PC-3 (cell line): ENCODE measurements at regions not wholly inside any gene's neighbourhood (a gene's known extent, or its start where the extent isn't known, plus 50 kb on each side); places are given as distances from the start of the nearest gene placed in this dataset.

ENCODE experiments used
- ATAC-seq: fragments of 200-7000 bp; cut with Tn5 transposase; 2 replicates; pipeline ENCODE4 v1.9.1; 2020; ENCODE audit warnings: mild to moderate bottlenecking, moderate library complexity
- BruUV-seq: library from RNA; stranded (reverse); fragments of 400-500 nt; replicated peaks from 2 replicates; lab custom pipeline; 2021; lab: Mats Ljungman, UMichigan
- CTCF ChIA-PET: fragments of 300-600 bp; sonication (Branson Sonifier 250); formaldehyde crosslinking; loops from one replicate; lab custom pipeline; 2022; ENCODE audit warnings: antibody characterized with exemption; lab: Charles Lee
- POLR2A ChIA-PET: fragments of 300-600 bp; sonication (Branson Sonifier 250); formaldehyde crosslinking; loops from one replicate; lab custom pipeline; 2022; ENCODE audit warnings: antibody characterized with exemption; ENCODE audit not compliant: unreplicated experiment; lab: Charles Lee
- DNase-seq: peaks from one replicate; pipeline ENCODE4 v3.0.0-alpha.2; 2015
- H2AFZ ChIP-seq: fragments of 300-600 bp; sonication (generic); 2 replicates; pipeline ENCODE4 v1.6.0; 2016; ENCODE audit warnings: antibody characterized with exemption, low read length
- H3F3A ChIP-seq: fragments of 300-600 bp; sonication (generic); one replicate; pipeline ENCODE4 v1.6.0; 2017; ENCODE audit warnings: antibody characterized with exemption, low read length, control low read depth, mild to moderate bottlenecking; ENCODE audit not compliant: unreplicated experiment
- H3K27ac ChIP-seq: fragments of 300-600 bp; sonication (generic); 2 replicates; pipeline ENCODE4 v1.5.1; 2016; ENCODE audit warnings: mild to moderate bottlenecking, low read length
- H3K27me3 ChIP-seq: fragments of 300-600 bp; sonication (generic); 2 replicates; pipeline ENCODE4 v1.6.1; 2016; ENCODE audit warnings: low read length, mixed read lengths
- H3K36me3 ChIP-seq: fragments of 300-600 bp; sonication (generic); 2 replicates; pipeline ENCODE4 v1.6.1; 2016; ENCODE audit warnings: low read depth, mixed run types, low read length, mixed read lengths
- H3K4me1 ChIP-seq: fragments of 300-600 bp; sonication (generic); 2 replicates; pipeline ENCODE4 v1.5.1; 2016; ENCODE audit warnings: low read length; ENCODE audit not compliant: insufficient read depth
- H3K4me2 ChIP-seq: fragments of 300-600 bp; sonication (generic); 2 replicates; pipeline ENCODE4 v1.6.0; 2016; ENCODE audit warnings: low read length
- H3K4me3 ChIP-seq: fragments of 300-600 bp; sonication (generic); 2 replicates; pipeline ENCODE4 v1.5.1; 2016; ENCODE audit warnings: mild to moderate bottlenecking, low read length, mixed read lengths
- H3K79me2 ChIP-seq: fragments of 300-600 bp; sonication (generic); 2 replicates; pipeline ENCODE4 v1.6.1; 2017; ENCODE audit warnings: low read length, mixed read lengths
- H3K9ac ChIP-seq: fragments of 300-600 bp; sonication (generic); 2 replicates; pipeline ENCODE4 v1.6.0; 2016; ENCODE audit warnings: mild to moderate bottlenecking, low read length
- H3K9me2 ChIP-seq: fragments of 300-600 bp; sonication (generic); replicated peaks from 2 replicates; pipeline ENCODE4 v1.6.1; 2016; ENCODE audit warnings: mixed run types, low read length, mixed read lengths
- H3K9me3 ChIP-seq: fragments of 300-600 bp; sonication (generic); 2 replicates; pipeline ENCODE4 v1.6.1; 2016; ENCODE audit warnings: low read length, mixed read lengths
- H4K20me1 ChIP-seq: fragments of 300-600 bp; sonication (generic); 2 replicates; pipeline ENCODE4 v1.6.1; 2016; ENCODE audit warnings: low read length, mixed read lengths
- EZH2 ChIP-seq: fragments of 300-600 bp; sonication (generic); IDR thresholded peaks from one replicate; pipeline ENCODE4 v1.6.1; 2017; ENCODE audit warnings: antibody characterized with exemption, mild to moderate bottlenecking, low read length; ENCODE audit not compliant: unreplicated experiment
- EZH2phosphoT487 ChIP-seq: fragments of 300-600 bp; sonication (generic); IDR thresholded peaks from 2 replicates; pipeline ENCODE4 v1.6.1; 2018; ENCODE audit warnings: mild to moderate bottlenecking, antibody characterized with exemption, low read length, borderline replicate concordance
- intact Hi-C: fragments of 100-400 bp; cut with micrococcal nuclease; formaldehyde crosslinking; loops from 2 replicates; pipeline ENCODE4 v1.9.0; 2023
- TF ChIP-seq, protein P1 (sequence below): fragments of 300-600 bp; sonication (generic); conservative IDR thresholded peaks from 2 replicates; pipeline ENCODE4 v1.5.1; 2017; ENCODE audit warnings: antibody characterized with exemption, low read depth, mild to moderate bottlenecking, low read length

DNA sequence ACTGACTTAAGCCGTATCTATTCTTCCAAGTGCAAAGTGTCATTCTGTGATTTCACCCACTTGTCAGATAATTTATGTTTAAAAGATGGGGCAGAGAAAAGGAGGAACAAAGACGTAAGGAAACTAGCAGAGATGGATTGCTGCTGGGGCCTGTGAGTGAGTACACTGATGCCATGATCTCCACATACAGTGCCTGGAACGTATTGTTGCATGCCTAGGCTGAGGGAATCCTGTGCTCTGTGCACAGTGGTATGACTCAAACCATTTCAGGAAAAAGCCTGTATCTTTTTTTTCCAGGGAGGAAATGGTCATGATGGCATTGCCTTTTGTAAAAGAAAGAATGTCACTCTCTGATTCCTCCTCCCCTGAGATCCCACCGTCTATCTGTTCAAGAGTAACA is 359.5 kb upstream of the ADAMTS16 start:
- no peak for TF ChIP-seq EZH2phosphoT487
- TF ChIP-seq EZH2, result no peak
- TF ChIP-seq, protein P1, sequence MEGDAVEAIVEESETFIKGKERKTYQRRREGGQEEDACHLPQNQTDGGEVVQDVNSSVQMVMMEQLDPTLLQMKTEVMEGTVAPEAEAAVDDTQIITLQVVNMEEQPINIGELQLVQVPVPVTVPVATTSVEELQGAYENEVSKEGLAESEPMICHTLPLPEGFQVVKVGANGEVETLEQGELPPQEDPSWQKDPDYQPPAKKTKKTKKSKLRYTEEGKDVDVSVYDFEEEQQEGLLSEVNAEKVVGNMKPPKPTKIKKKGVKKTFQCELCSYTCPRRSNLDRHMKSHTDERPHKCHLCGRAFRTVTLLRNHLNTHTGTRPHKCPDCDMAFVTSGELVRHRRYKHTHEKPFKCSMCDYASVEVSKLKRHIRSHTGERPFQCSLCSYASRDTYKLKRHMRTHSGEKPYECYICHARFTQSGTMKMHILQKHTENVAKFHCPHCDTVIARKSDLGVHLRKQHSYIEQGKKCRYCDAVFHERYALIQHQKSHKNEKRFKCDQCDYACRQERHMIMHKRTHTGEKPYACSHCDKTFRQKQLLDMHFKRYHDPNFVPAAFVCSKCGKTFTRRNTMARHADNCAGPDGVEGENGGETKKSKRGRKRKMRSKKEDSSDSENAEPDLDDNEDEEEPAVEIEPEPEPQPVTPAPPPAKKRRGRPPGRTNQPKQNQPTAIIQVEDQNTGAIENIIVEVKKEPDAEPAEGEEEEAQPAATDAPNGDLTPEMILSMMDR, result no peak
- Histone ChIP-seq H3K27ac (no peak overlapping the region), H3K4me1 (no peaks in the 10 kb centered on the region), H2AFZ (no peak overlapping the region), H3K36me3 (no peaks in the 10 kb centered on the region), H4K20me1 (no peaks in the 10 kb centered on the region), H3K9me2 (no peaks in the 10 kb centered on the region), H3K9me3 (0 out of 2 replicates have a peak, but pooled peaks cover 8% of the 10 kb centered on the region), H3K27me3 (no peaks in the 10 kb centered on the region), H3F3A (no peaks in the 10 kb centered on the region), H3K9ac (no peak overlapping the region), H3K4me2 (no peak overlapping the region), H3K79me2 (no peaks in the 10 kb centered on the region), H3K4me3 (no peak overlapping the region)
- CTCF ChIA-PET, result no interaction called here
- ATAC-seq (no peak), DNase-seq (no peak)
- BruUV-seq, result no TSS peak
- intact Hi-C loops, result no loop called here
- POLR2A ChIA-PET, result no interaction called here

DNA sequence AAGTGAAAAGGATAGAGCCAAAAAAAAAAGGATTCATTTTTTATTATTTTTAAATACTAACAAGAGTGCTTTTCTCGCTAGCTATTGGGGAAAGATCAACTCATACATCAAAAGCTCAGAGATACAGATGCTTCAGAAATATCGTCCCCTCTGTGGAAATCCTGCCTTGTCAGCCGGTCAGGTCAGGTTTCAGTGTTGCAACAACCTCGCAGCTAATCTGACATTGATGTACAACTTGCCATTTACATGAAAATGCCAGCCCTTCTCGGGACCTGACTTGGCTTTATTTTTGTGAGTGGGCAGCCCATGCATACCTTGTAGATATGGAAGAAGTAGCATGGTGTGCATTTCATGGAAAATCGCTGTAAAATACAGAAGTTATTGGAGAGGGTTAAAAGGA is 358.8 kb upstream of the ADAMTS16 start:
- H3K9me3 ChIP-seq, result 0 out of 2 replicates have a peak, but pooled peaks cover 8% of the 10 kb centered on the region
- no peak overlapping the region for H3K27ac ChIP-seq
- no peaks in the 10 kb centered on the region for H3K27me3 ChIP-seq
- no peak overlapping the region for H3K4me3 ChIP-seq
- no peak for DNase-seq
- intact Hi-C loops, result no loop called here
- TF ChIP-seq, protein P1, result no peak
- no peak for TF ChIP-seq EZH2phosphoT487
- no peak for TF ChIP-seq EZH2
- H3K4me1 ChIP-seq, result no peaks in the 10 kb centered on the region
- no peak for ATAC-seq
- no peak overlapping the region for H2AFZ ChIP-seq
- H3K79me2 ChIP-seq, result no peaks in the 10 kb centered on the region
- POLR2A ChIA-PET, result no interaction called here
- H3K4me2 ChIP-seq, result no peak overlapping the region
- no peaks in the 10 kb centered on the region for H3K36me3 ChIP-seq
- no peaks in the 10 kb centered on the region for H3F3A ChIP-seq
- H4K20me1 ChIP-seq, result no peaks in the 10 kb centered on the region
- no peaks in the 10 kb centered on the region for H3K9me2 ChIP-seq
- BruUV-seq, result no TSS peak
- H3K9ac ChIP-seq, result no peak overlapping the region
- CTCF ChIA-PET, result no interaction called here

DNA sequence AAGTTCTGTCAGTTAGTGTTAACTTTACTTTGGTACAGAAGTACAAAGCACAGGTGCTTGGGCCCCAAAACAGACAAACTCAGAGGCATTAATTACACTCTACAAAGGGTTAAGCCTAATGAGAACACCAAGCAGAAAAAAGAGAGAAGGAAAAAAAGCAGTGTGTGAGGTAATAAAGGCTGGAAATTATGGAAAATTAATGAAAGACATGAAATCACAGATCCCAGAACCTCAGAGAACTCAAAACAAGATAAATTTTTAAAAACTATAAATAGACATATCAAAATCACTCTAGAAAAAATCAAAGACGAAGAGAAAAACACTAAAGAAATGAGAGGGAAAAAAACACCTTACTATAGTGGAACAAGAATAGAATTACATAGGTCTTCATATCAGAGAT is 354.2 kb upstream of the ADAMTS16 start:
- Histone ChIP-seq H3K4me1 (no peaks in the 10 kb centered on the region), H3F3A (no peaks in the 10 kb centered on the region), H3K27me3 (no peaks in the 10 kb centered on the region), H2AFZ (no peak overlapping the region), H3K27ac (no peak overlapping the region), H3K4me2 (no peak overlapping the region), H4K20me1 (no peaks in the 10 kb centered on the region), H3K36me3 (no peaks in the 10 kb centered on the region), H3K4me3 (no peak overlapping the region), H3K79me2 (no peaks in the 10 kb centered on the region), H3K9me3 (0 out of 2 replicates have a peak, but pooled peaks cover 11% of the 10 kb centered on the region), H3K9me2 (no peaks in the 10 kb centered on the region), H3K9ac (no peak overlapping the region)
- intact Hi-C loops, result no loop called here
- DNase-seq, result no peak
- TF ChIP-seq, protein P1, result no peak
- TF ChIP-seq EZH2phosphoT487 (no peak), EZH2 (no peak)
- CTCF ChIA-PET, result no interaction called here
- no TSS peak for BruUV-seq
- POLR2A ChIA-PET, result no interaction called here
- ATAC-seq, result no peak
